Thyroid gland (tissue), 4 donors: ENCODE measurements at regions not wholly inside any gene's neighbourhood (a gene's known extent, or its start where the extent isn't known, plus 50 kb on each side); places are given as distances from the start of the nearest gene placed in this dataset.

Source experiments
- DNase-seq, 2 donors: peaks; one replicate each; pipeline ENCODE4 v3.0.0-alpha.2; 2019
- H3K27ac ChIP-seq, 3 donors: fragments of 200-600 bp; sonication (generic); 1 replicate in 2 of 3; 2 replicates in 1 of 3; pipeline ENCODE4 v1.5.1; 2016 to 2019; ENCODE audit warnings: mild to moderate bottlenecking in 1 of 3, moderate library complexity in 1 of 3
- H3K27me3 ChIP-seq: fragments of 200-600 bp; sonication (generic); one replicate; pipeline ENCODE4 v1.5.1; 2019
- H3K36me3 ChIP-seq, 2 donors: fragments of 200-600 bp; sonication (generic); one replicate each; pipeline ENCODE4 v1.5.1; 2016 to 2019
- H3K4me1 ChIP-seq, 2 donors: fragments of 200-600 bp; sonication (generic); one replicate each; pipeline ENCODE4 v1.5.1; 2017 to 2019
- H3K4me3 ChIP-seq, 3 donors: fragments of 200-600 bp; sonication (generic); replicated peaks in 1 of 3; 1 replicate in 2 of 3; 2 replicates in 1 of 3; pipeline ENCODE4 v1.5.1; 2016; ENCODE audit warnings: mild to moderate bottlenecking in 1 of 3
- H3K9me3 ChIP-seq: fragments of 200-600 bp; sonication (generic); one replicate; pipeline ENCODE4 v1.5.1; 2017
- POLR2A ChIP-seq, 2 donors: fragments of 450-650 bp; IDR thresholded peaks; one replicate each; pipeline ENCODE4 v1.6.1; 2017; ENCODE audit warnings: antibody characterized with exemption in 2 of 2, mild to moderate bottlenecking in 2 of 2, moderate library complexity in 1 of 2
- WGBS, 2 donors: methylation state at CpG; one replicate each; pipeline ENCODE4 v1.1.5; 2017; 5-methylcytosine and 5-hydroxymethylcytosine counted together
- intact Hi-C: fragments of 100-400 bp; cut with DNase I; formaldehyde crosslinking; loops from one replicate; pipeline ENCODE4 v1.15.1; 2023
- TF ChIP-seq, protein P1 (sequence below), 6 experiments: fragments of 200-600 bp in 3 of 6; fragments of 450-650 bp in 3 of 6; sonication (generic) in 3 of 6; IDR thresholded peaks; one replicate each; pipeline ENCODE4 v1.5.1; 2016 to 2019; ENCODE audit warnings: antibody characterized with exemption in 6 of 6, mild to moderate bottlenecking in 2 of 6, inconsistent platforms in 1 of 6, moderate library complexity in 1 of 6

- H3K36me3 ChIP-seq = no peaks in the 10 kb centered on the region
- no peaks in the 10 kb centered on the region for H3K27me3 ChIP-seq
- no peaks in the 10 kb centered on the region for H3K9me3 ChIP-seq
- no peak for DNase-seq
- 81 to 93% methylated on average over 9 of the region's 9 CpGs for WGBS, 2 donors
- H3K4me3 ChIP-seq = no peak overlapping the region
- no peak overlapping the region for H3K27ac ChIP-seq
- intact Hi-C loops = no loop called here
- TF ChIP-seq POLR2A (IDR thresholded peaks at IDR 0.05) = no peak
- TF ChIP-seq, protein P1, sequence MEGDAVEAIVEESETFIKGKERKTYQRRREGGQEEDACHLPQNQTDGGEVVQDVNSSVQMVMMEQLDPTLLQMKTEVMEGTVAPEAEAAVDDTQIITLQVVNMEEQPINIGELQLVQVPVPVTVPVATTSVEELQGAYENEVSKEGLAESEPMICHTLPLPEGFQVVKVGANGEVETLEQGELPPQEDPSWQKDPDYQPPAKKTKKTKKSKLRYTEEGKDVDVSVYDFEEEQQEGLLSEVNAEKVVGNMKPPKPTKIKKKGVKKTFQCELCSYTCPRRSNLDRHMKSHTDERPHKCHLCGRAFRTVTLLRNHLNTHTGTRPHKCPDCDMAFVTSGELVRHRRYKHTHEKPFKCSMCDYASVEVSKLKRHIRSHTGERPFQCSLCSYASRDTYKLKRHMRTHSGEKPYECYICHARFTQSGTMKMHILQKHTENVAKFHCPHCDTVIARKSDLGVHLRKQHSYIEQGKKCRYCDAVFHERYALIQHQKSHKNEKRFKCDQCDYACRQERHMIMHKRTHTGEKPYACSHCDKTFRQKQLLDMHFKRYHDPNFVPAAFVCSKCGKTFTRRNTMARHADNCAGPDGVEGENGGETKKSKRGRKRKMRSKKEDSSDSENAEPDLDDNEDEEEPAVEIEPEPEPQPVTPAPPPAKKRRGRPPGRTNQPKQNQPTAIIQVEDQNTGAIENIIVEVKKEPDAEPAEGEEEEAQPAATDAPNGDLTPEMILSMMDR (IDR thresholded peaks at IDR 0.05) = no peak
- peaks cover 0 to 16% of the 10 kb centered on the region in 2 donors for H3K4me1 ChIP-seq
Observed at GRCh38 chr6:11320914-11321597, 88.6 kb upstream of the NEDD9 start.

GRCh38 chr6:11318835-11319813 is 86.7 kb upstream of the NEDD9 start:
- TF ChIP-seq, protein P1 (IDR thresholded peaks at IDR 0.05) = no peak
- no peak for TF ChIP-seq POLR2A (IDR thresholded peaks at IDR 0.05)
- WGBS, 2 donors = 69 to 90% methylated on average over 9 of the region's 9 CpGs
- Histone ChIP-seq H3K4me3 (no peak overlapping the region), H3K36me3 (no peaks in the 10 kb centered on the region), H3K4me1 (peaks cover 0 to 23% of the 10 kb centered on the region in 2 donors), H3K9me3 (no peaks in the 10 kb centered on the region), H3K27me3 (no peaks in the 10 kb centered on the region), H3K27ac (peak overlapping the region in 2 of 3 donors; percentile 1 to 45)
- intact Hi-C loops = no loop called here
- no peak for DNase-seq

DNA sequence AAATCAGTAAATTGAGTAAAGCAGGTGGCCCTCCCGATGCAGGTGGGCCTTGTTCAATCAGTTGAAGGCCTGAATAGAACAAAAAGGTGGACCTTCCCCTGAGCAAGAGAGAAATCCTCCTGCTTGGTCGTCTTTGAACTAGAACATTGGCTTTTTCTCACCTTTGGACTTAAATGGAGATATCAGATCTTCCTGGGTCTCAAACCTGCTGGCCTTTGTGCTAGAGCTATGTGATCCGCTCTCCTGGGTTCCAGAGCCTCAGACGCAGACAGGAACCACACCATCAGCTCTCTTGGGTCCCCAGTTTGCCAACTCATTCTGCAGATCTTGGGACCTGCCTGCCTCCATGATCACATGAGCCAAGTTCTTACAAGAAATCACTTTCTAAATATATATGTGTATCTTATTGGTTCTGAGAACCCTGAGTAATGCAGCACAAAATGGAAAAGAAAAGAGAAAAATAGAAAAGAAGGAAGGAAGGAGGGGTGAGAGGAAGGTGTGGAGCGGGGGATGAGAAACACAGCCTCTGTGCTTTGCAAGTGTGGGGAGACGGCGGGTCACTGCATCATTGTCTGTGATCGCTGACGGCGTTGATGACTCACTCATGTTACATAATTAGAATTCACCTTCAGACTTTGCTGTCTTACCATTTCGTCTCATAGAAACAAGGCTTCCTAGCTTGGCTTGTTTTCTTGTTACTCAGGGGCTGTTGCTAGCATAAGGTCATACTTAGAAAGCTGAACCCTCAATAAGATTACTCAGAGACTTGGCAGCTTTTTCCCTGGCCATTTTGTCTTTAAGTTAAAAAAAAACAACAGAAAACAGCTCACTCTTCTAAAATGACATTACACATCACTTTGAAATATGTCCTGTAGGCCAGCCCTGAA is 85.7 kb upstream of the NEDD9 start:
- Histone ChIP-seq H3K36me3 (no peaks in the 10 kb centered on the region), H3K27ac (peak overlapping the region in 2 of 3 donors; percentile 1 to 45), H3K9me3 (no peaks in the 10 kb centered on the region), H3K4me1 (peaks cover 0 to 23% of the 10 kb centered on the region in 2 donors), H3K27me3 (no peaks in the 10 kb centered on the region), H3K4me3 (no peak overlapping the region)
- TF ChIP-seq, protein P1 (IDR thresholded peaks at IDR 0.05) = no peak
- TF ChIP-seq POLR2A (IDR thresholded peaks at IDR 0.05) = no peak
- intact Hi-C loops = no loop called here
- WGBS, 2 donors = 70 to 82% methylated on average over 11 of the region's 11 CpGs
- DNase-seq = no peak

DNA sequence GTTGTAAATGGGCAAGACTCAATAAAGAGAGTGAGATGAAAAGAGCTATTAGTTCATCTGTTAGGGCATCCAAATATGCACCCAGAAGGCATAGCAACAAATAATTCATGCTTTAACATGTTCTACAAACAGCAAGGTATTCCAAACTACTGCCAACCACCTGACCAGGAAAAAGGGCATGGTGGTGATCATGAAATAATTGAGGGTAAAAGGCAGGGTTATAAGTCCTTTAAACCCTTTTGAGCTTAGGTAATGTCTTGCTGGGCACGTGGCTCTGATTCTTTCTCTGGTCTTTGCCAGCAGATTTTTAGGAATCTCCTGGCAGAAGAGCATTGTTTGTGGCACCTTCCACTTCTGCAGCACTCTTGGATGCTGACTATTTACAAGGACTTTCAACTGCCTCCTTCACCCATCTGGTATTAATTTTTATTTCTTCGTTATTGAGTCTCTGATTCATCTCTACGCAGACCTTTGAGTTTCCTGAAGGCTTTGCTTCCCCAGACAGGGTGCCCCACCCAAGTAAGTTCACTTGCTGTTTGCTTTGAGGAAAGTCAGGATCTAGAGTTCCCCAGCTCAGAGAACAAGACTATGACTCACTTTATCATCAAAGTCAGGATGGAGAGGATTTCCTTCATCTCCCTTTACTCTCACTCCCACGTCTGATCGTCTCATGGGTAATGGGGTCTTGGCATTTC is 83.4 kb upstream of the NEDD9 start:
- peaks cover 0 to 23% of the 10 kb centered on the region in 2 donors for H3K4me1 ChIP-seq
- intact Hi-C loops = no loop called here
- WGBS, 2 donors = 75 to 76% methylated on average over 5 of the region's 5 CpGs
- H3K27ac ChIP-seq = peak overlapping the region in 1 of 3 donors; percentile 14
- no peaks in the 10 kb centered on the region for H3K9me3 ChIP-seq
- no peaks in the 10 kb centered on the region for H3K36me3 ChIP-seq
- no peak for DNase-seq
- TF ChIP-seq, protein P1 (IDR thresholded peaks at IDR 0.05) = no peak
- no peak for TF ChIP-seq POLR2A (IDR thresholded peaks at IDR 0.05)
- H3K27me3 ChIP-seq = no peaks in the 10 kb centered on the region
- H3K4me3 ChIP-seq = no peak overlapping the region
